DOHH2 (cell line): ENCODE measurements at regions not wholly inside any gene's neighbourhood (a gene's known extent, or its start where the extent isn't known, plus 50 kb on each side); places are given as distances from the start of the nearest gene placed in this dataset.
A peak's percentile ranks its signal among the peaks of the same experiment; 100 is the strongest.
"Not testable (repeated sequence)": the region's sequence is repeated elsewhere in the genome, so short reads cannot be mapped to it uniquely, and the experiment has no call there.

Experiments used
- H3F3A ChIP-seq: fragments of 200-600 bp; sonication (generic), shearing (Covaris generic); 2 replicates; pipeline ENCODE4 v1.6.0; 2016; ENCODE audit warnings: antibody characterized with exemption, mild to moderate bottlenecking; ENCODE audit not compliant: control insufficient read depth, insufficient read depth
- H3K27ac ChIP-seq: fragments of 200-600 bp; sonication (generic); 2 replicates; pipeline ENCODE4 v1.5.1; 2014; ENCODE audit warnings: low read depth, mild to moderate bottlenecking, low read length, moderate library complexity
- H3K27me3 ChIP-seq: fragments of 200-600 bp; sonication (generic); 2 replicates; pipeline ENCODE4 v1.6.1; 2014; ENCODE audit warnings: mild to moderate bottlenecking, low read length, mixed read lengths; ENCODE audit not compliant: control insufficient read depth
- H3K36me3 ChIP-seq: fragments of 200-600 bp; sonication (generic); 2 replicates; pipeline ENCODE4 v1.6.1; 2014; ENCODE audit warnings: mild to moderate bottlenecking, low read length, moderate library complexity, mixed read lengths; ENCODE audit not compliant: control insufficient read depth
- H3K4me1 ChIP-seq: fragments of 200-600 bp; sonication (generic); 2 replicates; pipeline ENCODE4 v1.6.1; 2014; ENCODE audit warnings: mild to moderate bottlenecking, low read length, mixed read lengths; ENCODE audit not compliant: control insufficient read depth
- H3K4me2 ChIP-seq: fragments of 200-600 bp; sonication (generic); 2 replicates; pipeline ENCODE4 v1.6.0; 2014; ENCODE audit warnings: mild to moderate bottlenecking, low read length, moderate library complexity
- H3K4me3 ChIP-seq: fragments of 200-600 bp; sonication (generic); 2 replicates; pipeline ENCODE4 v1.5.1; 2014; ENCODE audit warnings: mild to moderate bottlenecking, low read length, mixed read lengths
- H3K79me2 ChIP-seq: fragments of 200-600 bp; sonication (generic); 2 replicates; pipeline ENCODE4 v1.6.1; 2014; ENCODE audit warnings: mild to moderate bottlenecking, low read length, mixed read lengths; ENCODE audit not compliant: control insufficient read depth
- H3K9me2 ChIP-seq: fragments of 200-600 bp; sonication (generic); replicated peaks from 2 replicates; pipeline ENCODE4 v1.6.1; 2014; ENCODE audit warnings: mild to moderate bottlenecking, low read length, mixed read lengths; ENCODE audit not compliant: control insufficient read depth
- H3K9me3 ChIP-seq: fragments of 200-600 bp; sonication (generic); 2 replicates; pipeline ENCODE4 v1.6.1; 2014; ENCODE audit warnings: antibody characterized with exemption, low read length, mixed read lengths; ENCODE audit not compliant: control insufficient read depth, insufficient read depth
- H4K20me1 ChIP-seq: fragments of 200-600 bp; sonication (generic); 2 replicates; pipeline ENCODE4 v1.6.0; 2014; ENCODE audit warnings: low read depth, mild to moderate bottlenecking, antibody characterized with exemption, low read length, moderate library complexity; ENCODE audit not compliant: control insufficient read depth, insufficient read depth
- EZH2phosphoT487 ChIP-seq: fragments of 200-600 bp; sonication (generic); IDR thresholded peaks from 2 replicates; pipeline ENCODE4 v1.6.1; 2017; ENCODE audit warnings: borderline replicate concordance, mild to moderate bottlenecking, antibody characterized with exemption, low read length, moderate library complexity, mixed read lengths
- TF ChIP-seq, protein P1 (sequence below): fragments of 200-600 bp; sonication (generic); IDR thresholded peaks from one replicate; pipeline ENCODE4 v1.5.1; 2014; ENCODE audit warnings: antibody characterized with exemption, mild to moderate bottlenecking, low read depth, low read length; ENCODE audit not compliant: poor library complexity, severe bottlenecking

DNA sequence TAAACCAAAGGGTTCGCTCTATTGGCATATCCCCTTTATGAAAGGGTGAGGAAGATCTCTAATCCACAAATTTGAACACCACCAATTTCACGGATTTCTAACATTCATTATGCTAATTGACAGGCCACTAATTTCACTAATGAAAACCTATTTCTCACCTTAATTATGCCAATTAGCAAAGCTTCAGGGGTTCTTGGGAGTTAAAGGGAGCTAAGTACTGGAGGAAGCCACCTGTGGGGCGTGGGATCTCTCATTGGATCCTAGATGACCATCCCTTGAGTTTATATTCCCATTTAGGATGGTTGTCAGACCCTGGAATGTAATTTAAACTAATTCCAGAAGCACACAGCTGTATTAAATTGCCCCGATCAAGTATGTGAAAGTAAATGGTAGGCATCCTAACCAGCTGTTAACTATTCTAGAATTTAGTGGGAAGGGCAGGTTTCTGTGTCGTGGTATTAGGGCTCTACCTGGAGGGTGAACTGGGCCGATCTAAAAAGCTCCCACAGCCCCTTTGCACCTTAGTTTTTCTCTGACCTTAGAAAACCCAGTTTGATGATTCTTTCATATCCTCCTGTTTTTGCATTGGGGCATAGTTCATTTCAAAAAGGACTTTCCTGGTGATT is 77.1 kb downstream of the C9orf152 start:
- Histone ChIP-seq H3K9me3 (no peaks in the 10 kb centered on the region), H3K27ac (peak overlapping the region; percentile 95)

DNA sequence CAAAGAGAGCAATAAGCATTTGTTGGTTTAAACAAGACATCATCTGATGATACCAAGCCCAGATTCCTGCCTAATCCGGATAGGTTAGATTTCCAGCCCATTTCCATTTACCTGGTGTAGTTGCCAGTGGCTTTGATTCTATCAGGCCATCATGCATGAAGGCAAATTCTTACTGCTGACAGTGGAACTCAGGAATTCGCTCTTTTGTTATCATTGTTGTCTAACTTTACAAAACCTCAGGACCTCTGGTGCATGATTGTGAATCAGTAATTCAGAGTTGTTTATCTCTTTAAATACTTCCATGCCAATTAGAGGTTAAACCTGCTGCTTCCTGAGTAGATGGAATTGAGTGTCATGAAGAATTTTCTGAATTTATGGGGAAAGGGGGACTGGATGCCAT is 76.5 kb downstream of the C9orf152 start:
- H3K27ac ChIP-seq = peak overlapping the region; percentile 95
- no peaks in the 10 kb centered on the region for H3K27me3 ChIP-seq
- TF ChIP-seq, protein P1, sequence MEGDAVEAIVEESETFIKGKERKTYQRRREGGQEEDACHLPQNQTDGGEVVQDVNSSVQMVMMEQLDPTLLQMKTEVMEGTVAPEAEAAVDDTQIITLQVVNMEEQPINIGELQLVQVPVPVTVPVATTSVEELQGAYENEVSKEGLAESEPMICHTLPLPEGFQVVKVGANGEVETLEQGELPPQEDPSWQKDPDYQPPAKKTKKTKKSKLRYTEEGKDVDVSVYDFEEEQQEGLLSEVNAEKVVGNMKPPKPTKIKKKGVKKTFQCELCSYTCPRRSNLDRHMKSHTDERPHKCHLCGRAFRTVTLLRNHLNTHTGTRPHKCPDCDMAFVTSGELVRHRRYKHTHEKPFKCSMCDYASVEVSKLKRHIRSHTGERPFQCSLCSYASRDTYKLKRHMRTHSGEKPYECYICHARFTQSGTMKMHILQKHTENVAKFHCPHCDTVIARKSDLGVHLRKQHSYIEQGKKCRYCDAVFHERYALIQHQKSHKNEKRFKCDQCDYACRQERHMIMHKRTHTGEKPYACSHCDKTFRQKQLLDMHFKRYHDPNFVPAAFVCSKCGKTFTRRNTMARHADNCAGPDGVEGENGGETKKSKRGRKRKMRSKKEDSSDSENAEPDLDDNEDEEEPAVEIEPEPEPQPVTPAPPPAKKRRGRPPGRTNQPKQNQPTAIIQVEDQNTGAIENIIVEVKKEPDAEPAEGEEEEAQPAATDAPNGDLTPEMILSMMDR = no peak
- no peak for TF ChIP-seq EZH2phosphoT487
- H3K9me3 ChIP-seq = no peaks in the 10 kb centered on the region
- H3K79me2 ChIP-seq = peaks cover 97% of the 10 kb centered on the region
- peaks cover 36% of the 10 kb centered on the region for H3F3A ChIP-seq
- H3K4me3 ChIP-seq = peak overlapping the region; percentile 74
- peaks cover 76% of the 10 kb centered on the region for H3K36me3 ChIP-seq
- H3K4me2 ChIP-seq = peak overlapping the region; percentile 95
- no peaks in the 10 kb centered on the region for H4K20me1 ChIP-seq
- no peaks in the 10 kb centered on the region for H3K9me2 ChIP-seq
- H3K4me1 ChIP-seq = peaks cover 79% of the 10 kb centered on the region

More for the DNA sequence above, 77.1 kb downstream of the C9orf152 start:
- Histone ChIP-seq H3K4me3 (peak overlapping the region; percentile 74), H3F3A (peaks cover 39% of the 10 kb centered on the region), H3K9me2 (no peaks in the 10 kb centered on the region), H4K20me1 (no peaks in the 10 kb centered on the region), H3K4me1 (peaks cover 84% of the 10 kb centered on the region), H3K27me3 (no peaks in the 10 kb centered on the region), H3K4me2 (peak overlapping the region; percentile 95), H3K36me3 (peaks cover 70% of the 10 kb centered on the region), H3K79me2 (peaks cover 97% of the 10 kb centered on the region)
- TF ChIP-seq EZH2phosphoT487 = no peak
- TF ChIP-seq, protein P1 = no peak

GRCh38 chr9:110132531-110132930 is 75.4 kb downstream of the C9orf152 start:
- not testable (repeated sequence) for H3K9me3 ChIP-seq, H3K27me3 ChIP-seq, H4K20me1 ChIP-seq, H3K9me2 ChIP-seq, H3K4me3 ChIP-seq
- Histone ChIP-seq H3K27ac (peak overlapping the region; percentile 95; the same call in 1 of the 2 replicates), H3K36me3 (peaks cover 76% of the 10 kb centered on the region), H3K4me2 (peak overlapping the region; percentile 95), H3F3A (peaks cover 26% of the 10 kb centered on the region), H3K79me2 (peaks cover 97% of the 10 kb centered on the region), H3K4me1 (peaks cover 68% of the 10 kb centered on the region)

DNA sequence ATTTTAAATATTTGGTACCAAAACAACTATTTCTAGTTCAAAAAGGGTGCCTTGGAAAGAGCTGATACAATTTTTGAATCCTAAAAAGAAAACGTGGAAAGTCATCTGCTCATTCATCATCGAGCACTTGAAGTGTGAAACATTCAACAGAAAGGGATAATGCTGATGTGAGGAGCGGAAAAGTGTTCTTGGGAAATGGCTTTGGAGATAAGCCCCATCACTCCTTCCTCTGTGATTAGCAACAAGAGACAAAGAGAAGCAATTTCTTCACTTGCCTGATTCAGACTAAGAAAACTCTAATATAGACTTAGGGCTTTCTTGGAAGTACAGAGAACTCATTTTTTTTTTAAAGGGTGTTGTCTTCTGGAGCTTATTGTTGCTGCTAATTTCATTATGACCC is 74.9 kb downstream of the C9orf152 start:
- Histone ChIP-seq H3K79me2 (peaks cover 97% of the 10 kb centered on the region), H3K9me3 (no peaks in the 10 kb centered on the region), H3K4me1 (peaks cover 63% of the 10 kb centered on the region), H3K27me3 (no peaks in the 10 kb centered on the region), H3K36me3 (peaks cover 77% of the 10 kb centered on the region), H3K4me3 (no peak overlapping the region), H4K20me1 (no peaks in the 10 kb centered on the region), H3F3A (peaks cover 21% of the 10 kb centered on the region), H3K9me2 (no peaks in the 10 kb centered on the region), H3K27ac (no peak overlapping the region; the same call in 1 of the 2 replicates), H3K4me2 (no peak overlapping the region)
- TF ChIP-seq, protein P1 = no peak
- TF ChIP-seq EZH2phosphoT487 = no peak
